Smooth muscle cell (in vitro differentiated cells): ENCODE measurements at regions not wholly inside any gene's neighbourhood (a gene's known extent, or its start where the extent isn't known, plus 50 kb on each side); places are given as distances from the start of the nearest gene placed in this dataset.

Source experiments
- DNase-seq: peaks from one replicate; lab custom pipeline; 2025; ENCODE audit not compliant: unreplicated experiment; lab: John Stamatoyannopoulos, UW
- H2AFZ ChIP-seq: fragments of 200-600 bp; sonication (generic); 2 replicates; pipeline ENCODE4 v1.6.0; 2016; ENCODE audit warnings: antibody characterized with exemption, low read depth, mild to moderate bottlenecking
- H3F3A ChIP-seq: fragments of 200-600 bp; sonication (generic); 2 replicates; pipeline ENCODE4 v1.6.0; 2017; ENCODE audit warnings: antibody characterized with exemption, low read depth
- H3K27ac ChIP-seq: fragments of 200-600 bp; sonication (generic); 2 replicates; pipeline ENCODE4 v1.5.1; 2016; ENCODE audit warnings: low read depth, mild to moderate bottlenecking
- H3K27me3 ChIP-seq: fragments of 200-600 bp; sonication (generic); 2 replicates; pipeline ENCODE4 v1.6.1; 2016; ENCODE audit warnings: low read depth, mild to moderate bottlenecking
- H3K36me3 ChIP-seq: fragments of 200-600 bp; sonication (generic); 2 replicates; pipeline ENCODE4 v1.5.1; 2016; ENCODE audit warnings: low read depth
- H3K4me1 ChIP-seq: fragments of 200-600 bp; sonication (generic); 2 replicates; pipeline ENCODE4 v1.5.1; 2016; ENCODE audit warnings: low read depth
- H3K4me2 ChIP-seq: fragments of 200-600 bp; sonication (generic); 2 replicates; pipeline ENCODE4 v1.6.0; 2016; ENCODE audit warnings: mild to moderate bottlenecking
- H3K4me3 ChIP-seq: fragments of 200-600 bp; sonication (generic); 2 replicates; pipeline ENCODE4 v1.5.1; 2016; ENCODE audit warnings: mild to moderate bottlenecking
- H3K79me2 ChIP-seq: fragments of 200-600 bp; sonication (generic); 2 replicates; pipeline ENCODE4 v1.6.0; 2016; ENCODE audit warnings: low read depth, mild to moderate bottlenecking
- H3K9ac ChIP-seq: fragments of 200-600 bp; sonication (generic); 2 replicates; pipeline ENCODE4 v1.6.0; 2016; ENCODE audit warnings: low read depth
- H3K9me3 ChIP-seq: fragments of 200-600 bp; sonication (generic); replicated peaks from 2 replicates; pipeline ENCODE4 v1.5.1; 2016; ENCODE audit warnings: low read depth
- H4K20me1 ChIP-seq: fragments of 200-600 bp; sonication (generic); 2 replicates; pipeline ENCODE4 v1.6.0; 2016; ENCODE audit warnings: low read depth
- CTCF ChIP-seq: fragments of 200-600 bp; sonication (generic); IDR thresholded peaks from 2 replicates; pipeline ENCODE4 v1.5.1; 2017; ENCODE audit warnings: borderline replicate concordance, mild to moderate bottlenecking, antibody characterized with exemption; ENCODE audit not compliant: insufficient read depth, poor library complexity, severe bottlenecking
- WGBS: methylation state at CpG from one replicate; pipeline ENCODE4 v1.1.7; 2016; ENCODE audit warnings: low lambda C conversion rate; 5-methylcytosine and 5-hydroxymethylcytosine counted together

- Histone ChIP-seq H2AFZ (no peak overlapping the region), H3K27me3 (no peaks in the 10 kb centered on the region), H3K4me1 (no peaks in the 10 kb centered on the region), H3F3A (no peaks in the 10 kb centered on the region), H3K9me3 (peaks cover 8% of the 10 kb centered on the region), H4K20me1 (no peaks in the 10 kb centered on the region), H3K4me2 (no peak overlapping the region), H3K9ac (no peak overlapping the region), H3K27ac (no peak overlapping the region), H3K36me3 (peaks cover 34% of the 10 kb centered on the region), H3K4me3 (no peak overlapping the region), H3K79me2 (peaks cover 24% of the 10 kb centered on the region)
- TF ChIP-seq CTCF, result no peak
- DNase-seq, result no peak
- WGBS, result 92% methylated on average over 8 of the region's 8 CpGs
Measured at GRCh38 chr19:27776020-27776419, 1436.9 kb downstream of the UQCRFS1 start.

GRCh38 chr19:27775395-27775794 is 1437.6 kb downstream of the UQCRFS1 start:
- H3K27me3 ChIP-seq, result no peaks in the 10 kb centered on the region
- H4K20me1 ChIP-seq, result no peaks in the 10 kb centered on the region
- H3K4me3 ChIP-seq, result no peak overlapping the region
- no peak overlapping the region for H3K9ac ChIP-seq
- 97% methylated on average over 6 of the region's 6 CpGs for WGBS
- peaks cover 34% of the 10 kb centered on the region for H3K36me3 ChIP-seq
- no peaks in the 10 kb centered on the region for H3K4me1 ChIP-seq
- no peak overlapping the region for H2AFZ ChIP-seq
- H3K4me2 ChIP-seq, result no peak overlapping the region
- no peaks in the 10 kb centered on the region for H3F3A ChIP-seq
- H3K9me3 ChIP-seq, result peaks cover 10% of the 10 kb centered on the region
- no peak for DNase-seq
- H3K79me2 ChIP-seq, result peaks cover 20% of the 10 kb centered on the region
- no peak for TF ChIP-seq CTCF
- no peak overlapping the region for H3K27ac ChIP-seq

GRCh38 chr19:27774827-27775226 is 1438.1 kb downstream of the UQCRFS1 start:
- TF ChIP-seq CTCF, result peak; percentile 6
- H3K9ac ChIP-seq, result no peak overlapping the region
- peaks cover 10% of the 10 kb centered on the region for H3K9me3 ChIP-seq
- no peak overlapping the region for H3K4me2 ChIP-seq
- no peaks in the 10 kb centered on the region for H3F3A ChIP-seq
- peaks cover 34% of the 10 kb centered on the region for H3K36me3 ChIP-seq
- H3K4me3 ChIP-seq, result no peak overlapping the region
- no peaks in the 10 kb centered on the region for H3K27me3 ChIP-seq
- peaks cover 14% of the 10 kb centered on the region for H3K79me2 ChIP-seq
- H2AFZ ChIP-seq, result no peak overlapping the region
- H3K27ac ChIP-seq, result no peak overlapping the region
- H3K4me1 ChIP-seq, result no peaks in the 10 kb centered on the region
- WGBS, result 91% methylated on average over 7 of the region's 7 CpGs
- DNase-seq, result no peak
- H4K20me1 ChIP-seq, result no peaks in the 10 kb centered on the region

- Histone ChIP-seq H3K4me1 (no peaks in the 10 kb centered on the region), H3K4me3 (no peak overlapping the region), H4K20me1 (no peaks in the 10 kb centered on the region), H3K27me3 (no peaks in the 10 kb centered on the region), H3K9ac (no peak overlapping the region), H3K36me3 (peaks cover 34% of the 10 kb centered on the region), H3K27ac (no peak overlapping the region), H3F3A (no peaks in the 10 kb centered on the region), H2AFZ (no peak overlapping the region), H3K4me2 (no peak overlapping the region), H3K9me3 (peaks cover 10% of the 10 kb centered on the region), H3K79me2 (peaks cover 9% of the 10 kb centered on the region)
- WGBS, result 95% methylated on average over 10 of the region's 10 CpGs
- DNase-seq, result no peak
- peak; percentile 12 for TF ChIP-seq CTCF
Measured at GRCh38 chr19:27774337-27774736, 1438.6 kb downstream of the UQCRFS1 start.
